ENCODE measurements at regions not wholly inside any gene's neighbourhood (a gene's known extent, or its start where the extent isn't known, plus 50 kb on each side); places are given as distances from the start of the nearest gene placed in this dataset.

GRCh38 chr9:129460323-129461261 lies 160.3 kb downstream of the C9orf50 start:
- ChIA-PET POLR2A (ENCODE audit: low non-redundant PET) (interaction anchor here (0.6 to 1.6 kb wide), 12 partner anchors 15 to 437 kb away, joined by 3 to 12 read pairs (median 4); no protein-coding TSS in a partner anchor), CTCF (interaction anchor here (0.5 to 1.6 kb wide), 6 partner anchors 11 to 1241 kb away, joined by 3 to 10 read pairs (median 4); no protein-coding TSS in a partner anchor)
- H3K27ac ChIP-seq = peak overlapping the region; percentile 91
- peak; percentile 100 for DNase-seq (ENCODE audit: low spot score)
- TF ChIP-seq CTCF (conservative IDR thresholded peaks at IDR 0.05; ENCODE audit: low read depth) = no peak

GRCh38 chr9:129459547-129460322 lies 161.2 kb downstream of the C9orf50 start:
- ChIA-PET POLR2A (ENCODE audit: low non-redundant PET) (interaction anchor here (0.6 to 1.6 kb wide), 7 partner anchors 16 to 140 kb away, joined by 3 to 12 read pairs (median 4); no protein-coding TSS in a partner anchor), CTCF (interaction anchor here (0.6 to 1.6 kb wide), 3 partner anchors 23 to 286 kb away, joined by 3 to 10 read pairs (median 3); no protein-coding TSS in a partner anchor)
- TF ChIP-seq CTCF (conservative IDR thresholded peaks at IDR 0.05; ENCODE audit: low read depth) = no peak
- no peak for DNase-seq (ENCODE audit: low spot score)
- peak overlapping the region; percentile 91 for H3K27ac ChIP-seq

- peak overlapping the region; percentile 91 for H3K27ac ChIP-seq
- ChIA-PET POLR2A (ENCODE audit: low non-redundant PET) (interaction anchor here (1.2 kb wide), 1 partner anchor 141 kb away, joined by 4 read pairs; no protein-coding TSS in a partner anchor), CTCF (interaction anchor here (0.6 to 0.9 kb wide), 7 partner anchors 12 to 329 kb away, joined by 3 to 6 read pairs (median 3); no protein-coding TSS in a partner anchor)
- no peak for DNase-seq (ENCODE audit: low spot score)
- TF ChIP-seq CTCF (conservative IDR thresholded peaks at IDR 0.05; ENCODE audit: low read depth) = no peak
Measured at GRCh38 chr9:129458663-129459546, 162.0 kb downstream of the C9orf50 start.

GRCh38 chr9:129458155-129458661 lies 162.7 kb downstream of the C9orf50 start:
- CTCF ChIA-PET = interaction anchor here (0.6 to 0.9 kb wide), 5 partner anchors 13 to 328 kb away, joined by 3 to 6 read pairs (median 3); no protein-coding TSS in a partner anchor
- POLR2A ChIA-PET (ENCODE audit: low non-redundant PET) = no interaction called here
- H3K27ac ChIP-seq = peak overlapping the region; percentile 91
- no peak for TF ChIP-seq CTCF (conservative IDR thresholded peaks at IDR 0.05; ENCODE audit: low read depth)
- DNase-seq (ENCODE audit: low spot score) = no peak

GRCh38 chr9:129457325-129457779 lies 163.5 kb downstream of the C9orf50 start:
- no peak for TF ChIP-seq CTCF (conservative IDR thresholded peaks at IDR 0.05; ENCODE audit: low read depth)
- ChIA-PET POLR2A (ENCODE audit: low non-redundant PET) (no interaction called here), CTCF (no interaction called here)

More at GRCh38 chr9:129457325-129457779, 163.5 kb downstream of the C9orf50 start:
- no peak overlapping the region for H3K27ac ChIP-seq
- DNase-seq (ENCODE audit: low spot score) = no peak
